Kasumi-1 (cell line): ENCODE measurements at regions not wholly inside any gene's neighbourhood (a gene's known extent, or its start where the extent isn't known, plus 50 kb on each side); places are given as distances from the start of the nearest gene placed in this dataset.

ENCODE experiments used
- DNase-seq, 2 experiments: peaks; one replicate each; lab custom pipeline; 2025; lab: John Stamatoyannopoulos, UW

DNA sequence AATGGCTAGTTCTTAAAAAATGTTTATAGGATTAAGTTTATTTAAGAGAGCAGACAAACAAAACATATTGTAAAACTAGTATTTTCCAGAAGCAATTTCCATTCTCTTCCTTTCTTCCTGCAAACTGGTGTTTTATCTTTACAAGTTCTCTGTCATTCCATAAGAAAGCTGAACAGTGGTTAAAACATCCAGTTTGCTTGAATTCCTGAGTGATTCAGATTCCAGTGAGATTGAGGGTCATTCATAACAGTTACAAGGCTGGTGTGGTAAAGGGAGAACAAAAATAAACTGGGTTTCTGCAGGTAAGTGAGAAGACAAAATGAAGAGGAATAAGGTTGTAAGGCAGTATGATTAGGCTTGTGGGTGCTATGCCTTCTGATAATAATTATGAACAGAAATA is 544.8 kb upstream of the DIPK2B start:
- no peak for DNase-seq

DNA sequence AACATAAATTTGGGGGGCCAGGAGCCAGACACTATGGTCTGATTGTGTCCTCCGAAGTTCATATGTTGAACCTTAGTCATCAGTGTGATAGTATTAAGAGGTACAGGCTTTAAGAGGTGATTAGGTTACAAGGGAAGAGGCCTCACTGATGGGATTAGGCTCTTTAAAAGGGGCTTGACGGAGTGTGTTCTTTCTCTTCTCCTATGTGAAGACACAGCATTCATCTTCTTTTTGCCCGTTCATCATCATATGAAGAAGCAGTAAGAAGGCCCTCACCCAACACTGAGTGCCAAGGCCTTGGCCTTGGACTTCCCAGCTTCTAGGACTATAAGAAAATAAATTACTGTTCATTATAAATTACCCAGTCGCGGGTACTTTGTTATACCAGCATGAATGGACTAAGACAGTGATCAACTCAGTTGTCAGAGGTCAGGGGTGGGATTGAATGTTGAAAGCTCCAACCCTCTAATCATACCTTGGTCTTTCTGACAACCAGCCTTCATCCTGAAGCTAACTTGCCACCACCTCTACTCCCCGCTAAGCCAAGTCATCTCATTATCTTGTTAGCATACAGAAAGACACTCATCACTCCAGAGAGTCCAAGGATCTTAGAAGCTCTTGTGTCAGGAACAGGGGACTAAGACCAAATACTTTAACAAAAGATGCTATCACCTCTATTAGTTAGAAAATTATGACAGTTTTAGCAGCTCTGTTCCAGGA is 543.4 kb upstream of the DIPK2B start:
- DNase-seq: no peak

DNA sequence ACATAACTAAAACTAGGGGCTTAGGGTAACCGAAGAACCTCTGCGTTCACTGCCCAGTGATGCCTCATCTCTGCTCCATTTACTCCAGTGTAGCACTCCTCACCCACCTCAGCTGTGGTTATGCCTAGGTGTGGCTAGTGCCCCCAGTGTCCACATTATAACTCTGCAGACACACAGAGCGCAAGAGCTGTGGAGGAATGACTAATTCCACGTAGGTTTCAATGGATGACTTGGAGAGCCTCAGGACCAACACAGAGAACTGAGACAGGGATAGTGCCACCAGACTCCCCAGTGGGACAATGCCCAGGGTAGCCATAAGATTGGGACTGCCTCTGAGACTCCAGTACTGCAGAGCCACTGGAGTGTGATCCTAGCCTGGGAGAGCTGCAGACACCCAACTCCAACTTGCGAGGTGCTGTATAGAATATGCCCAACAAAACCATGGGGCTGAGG is 542.4 kb upstream of the DIPK2B start:
- peak; percentile 17 to 22 for DNase-seq

DNA sequence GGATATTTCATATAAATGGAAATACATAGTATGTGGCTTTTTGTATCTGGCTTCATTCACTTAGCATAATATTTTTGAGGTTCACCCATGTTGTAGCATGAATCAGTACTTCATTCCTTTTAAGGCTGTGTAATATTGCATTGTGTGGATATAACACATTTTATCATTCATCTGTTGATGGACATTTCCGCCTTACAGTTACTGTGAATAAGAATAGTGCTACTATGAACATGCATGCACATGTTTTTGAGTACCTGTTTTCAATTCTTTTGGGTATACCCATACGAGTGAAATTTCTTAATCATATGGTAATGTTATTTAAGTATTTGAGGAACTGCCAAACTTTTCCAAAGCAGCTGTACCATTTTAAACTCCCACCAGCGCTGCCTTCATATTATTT is 539.6 kb upstream of the DIPK2B start:
- no peak for DNase-seq

DNA sequence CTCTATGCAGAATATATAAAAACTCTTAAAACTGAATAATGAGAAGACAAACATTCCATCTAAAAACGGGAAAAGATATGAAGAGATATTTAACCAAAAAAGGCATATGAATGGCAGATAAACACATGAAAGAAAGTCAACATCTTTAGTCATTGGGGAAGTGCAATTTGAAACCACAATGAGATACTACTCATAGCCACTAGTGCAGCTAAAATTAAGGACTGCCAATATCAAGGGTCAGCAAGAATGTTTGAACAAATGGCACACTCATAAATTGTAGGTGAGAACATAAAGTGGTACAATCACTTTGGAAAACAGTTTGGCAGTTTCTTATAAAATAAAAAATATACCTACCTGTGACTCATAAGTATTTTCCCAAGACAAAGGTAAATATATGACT is 534.9 kb upstream of the DIPK2B start:
- no peak for DNase-seq

DNA sequence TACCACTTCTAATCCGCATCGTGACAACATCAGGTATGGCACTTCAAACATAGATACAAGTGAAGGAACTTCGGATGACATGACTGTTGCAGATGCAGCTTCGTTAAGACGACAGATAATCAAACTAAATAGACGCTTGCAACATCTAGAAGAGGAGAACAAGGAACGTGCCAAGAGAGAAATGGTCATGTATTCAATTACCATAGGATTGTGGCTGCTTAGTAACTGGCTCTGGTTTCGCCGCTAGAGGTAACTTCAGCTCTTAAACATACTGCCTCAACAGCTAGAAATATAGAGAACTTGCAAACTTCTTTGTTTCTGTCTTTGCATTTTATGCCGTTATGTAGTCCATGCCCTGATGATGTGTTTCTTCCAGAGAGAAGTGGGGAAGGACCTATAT is 530.8 kb upstream of the DIPK2B start:
- DNase-seq: no peak

DNA sequence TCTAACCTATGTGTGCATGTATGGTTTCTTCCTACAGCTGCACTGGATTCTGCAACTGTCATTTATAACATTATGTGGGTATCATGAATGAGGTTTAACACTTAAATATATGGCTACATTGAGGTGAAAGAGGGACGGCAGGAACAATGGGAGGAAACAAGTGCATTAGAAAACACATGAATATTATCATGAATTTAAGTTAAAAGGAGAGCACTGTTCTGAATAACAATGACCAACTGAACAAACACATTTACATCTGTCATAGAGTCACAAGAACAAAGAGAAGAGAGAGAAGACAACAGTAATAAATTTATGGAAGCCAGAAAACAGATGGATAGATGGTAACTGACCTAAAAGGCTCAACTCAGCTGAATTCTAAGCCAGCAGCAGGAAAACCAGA is 527.1 kb upstream of the DIPK2B start:
- DNase-seq: no peak

DNA sequence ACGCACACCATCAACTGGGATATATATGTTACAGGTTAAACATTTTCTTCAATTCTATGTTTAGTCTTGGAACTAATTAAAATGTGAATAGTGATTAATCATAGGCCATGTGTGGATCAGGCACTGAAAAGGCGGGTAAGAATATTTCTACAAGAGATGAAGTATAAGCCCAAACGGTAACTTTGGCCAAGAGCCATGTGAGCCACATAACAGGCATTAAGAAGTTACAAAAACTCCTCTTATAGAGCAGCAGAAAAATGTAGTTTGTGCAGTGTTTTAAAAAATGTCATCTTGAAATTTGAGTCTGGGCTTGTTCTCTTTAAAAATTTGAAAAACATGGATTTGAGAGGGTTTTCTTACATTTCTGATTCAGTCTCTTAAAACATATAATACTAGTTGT is 521.8 kb upstream of the DIPK2B start:
- no peak for DNase-seq

DNA sequence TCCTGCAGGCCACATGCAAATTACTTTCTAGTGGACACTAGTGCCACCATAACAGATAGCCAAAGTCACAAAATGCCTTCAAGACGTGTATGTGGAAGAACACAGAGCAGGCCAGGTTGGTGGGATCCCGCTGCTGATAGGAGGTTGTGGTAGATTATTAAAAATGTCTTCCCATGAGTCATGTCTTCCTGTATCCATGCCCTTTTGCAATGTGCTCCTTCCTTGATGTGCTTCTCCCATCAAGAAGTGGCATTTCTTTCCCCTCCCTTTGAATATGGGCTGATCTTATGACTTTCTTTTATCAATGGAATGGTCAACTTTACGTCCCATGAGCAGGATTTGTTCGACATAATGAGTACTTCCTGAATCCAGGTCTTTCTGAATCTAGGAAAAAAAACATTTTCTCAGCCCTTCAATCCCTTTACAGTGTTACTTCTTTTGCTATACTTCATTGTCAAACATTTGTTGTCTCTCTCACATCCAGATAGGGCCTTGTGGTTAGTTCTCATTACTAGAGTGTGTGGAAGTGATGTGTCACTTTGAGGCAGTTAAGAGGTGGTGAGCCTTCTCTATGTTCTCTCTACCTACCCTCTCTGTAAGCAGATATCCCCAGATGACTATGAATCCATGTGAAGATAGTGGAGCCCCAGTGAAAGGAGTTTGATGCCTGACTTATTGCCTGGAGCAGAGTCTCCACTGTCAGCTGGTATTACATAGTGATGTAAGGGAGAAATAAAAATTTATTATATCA is 519.2 kb upstream of the DIPK2B start:
- DNase-seq: no peak

DNA sequence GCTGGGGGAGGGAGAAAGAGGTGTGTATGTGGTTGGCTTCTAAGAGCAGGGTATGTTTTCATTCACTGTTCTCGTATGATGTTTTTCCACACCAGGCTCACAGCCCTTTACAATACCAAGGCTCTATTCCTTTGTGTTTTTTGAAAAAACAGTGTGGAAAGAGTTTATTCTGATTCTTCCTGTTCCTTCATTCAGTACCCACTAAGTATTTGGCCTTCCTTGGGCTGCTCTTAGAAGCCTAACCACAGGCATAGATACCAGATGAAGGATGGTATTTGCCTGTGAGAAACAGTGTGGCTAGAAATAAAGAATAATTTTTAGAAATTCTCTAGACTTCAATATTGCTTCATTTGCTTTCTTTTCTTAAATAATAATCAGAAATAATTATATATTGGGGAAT is 518.0 kb upstream of the DIPK2B start:
- DNase-seq: no peak

DNA sequence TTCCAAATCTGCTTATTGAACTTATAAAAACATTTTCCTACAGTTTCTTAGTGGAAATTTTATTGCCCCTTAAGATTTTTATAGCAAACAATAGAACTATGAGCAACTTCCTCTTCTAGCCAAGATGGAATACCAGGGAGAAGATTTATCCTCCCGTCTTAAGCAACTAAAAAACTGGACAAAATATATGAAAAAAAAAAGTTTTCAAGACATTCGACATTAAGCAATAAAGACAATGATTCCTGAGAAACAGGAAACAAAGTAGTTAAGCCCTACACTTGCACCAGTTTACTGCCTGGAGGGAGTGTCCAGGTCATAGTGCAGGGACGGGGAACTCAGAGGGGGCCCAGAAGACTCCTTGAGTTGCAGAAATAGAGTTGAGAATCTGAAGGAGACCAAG is 516.1 kb upstream of the DIPK2B start:
- DNase-seq: no peak

DNA sequence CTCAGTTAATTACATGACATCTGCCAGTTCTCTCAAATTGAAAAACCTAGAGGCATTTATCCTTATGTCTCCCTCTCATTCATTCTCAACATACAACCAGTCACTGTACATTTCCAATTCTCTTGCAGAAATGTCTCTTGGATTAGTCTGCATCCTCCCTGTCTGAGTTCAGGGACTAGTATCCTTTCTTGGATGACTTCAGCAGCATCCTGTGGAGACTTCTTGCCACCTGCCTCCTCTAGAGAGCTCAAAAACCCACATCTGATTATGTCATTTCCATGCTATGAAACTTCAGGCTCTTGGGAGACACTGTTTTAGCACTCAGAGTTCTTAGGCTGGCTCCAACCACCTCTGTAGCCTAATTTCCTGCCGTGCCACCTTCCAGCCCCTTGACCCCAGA is 515.1 kb upstream of the DIPK2B start:
- DNase-seq: no peak

DNA sequence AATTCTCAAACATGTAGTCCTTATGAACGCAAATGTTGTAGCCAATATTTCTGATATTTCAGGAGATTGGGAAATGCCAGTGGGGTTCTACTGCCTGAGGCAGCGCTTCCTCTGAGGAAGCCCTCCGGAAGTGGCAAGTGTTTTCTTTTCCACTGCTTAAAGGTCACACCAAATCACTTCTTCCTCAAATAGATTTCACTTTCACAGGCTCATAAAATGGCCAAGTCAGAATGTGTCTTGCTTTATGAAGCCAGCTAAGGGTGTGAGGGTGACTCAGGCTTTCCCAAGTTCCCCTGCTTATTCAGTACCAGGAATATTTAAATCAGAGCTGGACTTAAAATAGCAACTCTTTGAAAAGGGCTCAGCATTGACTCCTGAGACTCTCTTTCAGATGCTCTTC is 514.2 kb upstream of the DIPK2B start:
- no peak for DNase-seq

DNA sequence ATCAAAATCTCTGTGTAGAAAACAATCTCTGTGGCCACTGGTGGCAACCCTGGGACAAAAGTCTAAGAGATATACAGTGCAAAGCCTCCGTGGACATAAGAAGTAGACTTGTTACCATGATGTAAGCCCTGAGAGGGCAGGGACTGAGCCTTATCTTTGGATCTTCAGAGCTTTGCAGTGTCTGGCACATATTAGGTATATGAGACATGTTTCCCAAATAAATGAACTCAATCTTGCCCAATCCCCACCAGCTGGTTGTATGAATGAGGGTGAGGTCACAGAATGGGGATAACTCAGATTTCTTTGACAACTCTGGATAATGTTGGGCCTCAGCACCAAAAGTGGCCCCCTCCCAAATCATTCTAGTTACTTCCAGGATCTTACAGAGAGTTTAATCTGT is 511.4 kb upstream of the DIPK2B start:
- no peak for DNase-seq

DNA sequence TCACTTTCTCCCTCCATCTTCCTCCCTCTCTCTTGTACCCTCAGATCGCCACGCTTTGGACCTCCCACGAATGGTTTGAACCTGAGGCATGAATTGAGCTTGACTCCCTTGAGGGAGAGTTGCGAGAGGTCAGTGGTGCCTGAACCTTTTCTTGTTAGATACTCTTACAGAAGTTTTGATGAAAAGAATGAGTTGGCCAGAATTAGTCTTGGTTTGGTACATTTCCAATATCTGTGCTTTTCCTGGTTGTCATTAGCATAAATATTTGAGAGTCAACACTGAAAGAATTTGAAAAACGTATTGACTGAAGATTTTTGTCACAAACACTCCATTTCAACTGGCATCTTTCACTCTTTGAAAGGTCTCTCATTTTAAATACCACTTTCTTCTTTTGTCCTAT is 510.6 kb upstream of the DIPK2B start:
- DNase-seq: no peak

DNA sequence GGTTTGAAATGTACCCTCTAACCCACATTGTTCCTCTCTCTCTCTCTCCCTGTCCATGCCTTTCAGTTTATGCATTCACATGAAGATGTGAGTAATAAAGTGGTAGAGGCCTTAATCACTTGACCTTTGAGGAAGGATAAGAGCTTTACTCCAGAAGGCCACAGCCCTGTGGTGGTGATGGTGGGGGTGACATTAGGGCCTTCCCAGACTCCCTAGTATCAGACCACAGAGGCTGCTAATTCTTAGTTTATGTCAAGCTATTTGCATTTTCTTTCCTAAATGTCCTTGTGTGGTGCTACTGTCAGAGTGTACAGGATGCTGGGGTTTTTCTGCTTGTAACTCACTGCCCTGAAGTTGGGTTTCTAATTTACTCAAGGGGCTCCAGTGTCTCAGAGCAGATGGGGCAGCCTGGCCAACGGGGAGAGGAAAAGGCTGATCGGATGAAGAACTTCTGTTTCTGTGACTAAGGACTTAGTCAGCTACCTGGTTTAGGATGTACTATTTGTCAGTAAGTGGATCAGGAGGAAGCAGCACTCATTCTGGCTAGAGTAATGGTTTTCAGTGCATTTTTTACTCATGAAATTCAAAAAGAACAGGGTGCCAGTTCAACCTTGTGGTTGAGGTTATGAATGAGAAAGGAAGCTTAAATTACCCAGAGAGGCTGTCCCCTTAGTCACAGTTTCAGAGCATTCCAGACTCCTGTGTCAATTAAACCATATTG is 509.6 kb upstream of the DIPK2B start:
- DNase-seq: peak; percentile 3 to 25

DNA sequence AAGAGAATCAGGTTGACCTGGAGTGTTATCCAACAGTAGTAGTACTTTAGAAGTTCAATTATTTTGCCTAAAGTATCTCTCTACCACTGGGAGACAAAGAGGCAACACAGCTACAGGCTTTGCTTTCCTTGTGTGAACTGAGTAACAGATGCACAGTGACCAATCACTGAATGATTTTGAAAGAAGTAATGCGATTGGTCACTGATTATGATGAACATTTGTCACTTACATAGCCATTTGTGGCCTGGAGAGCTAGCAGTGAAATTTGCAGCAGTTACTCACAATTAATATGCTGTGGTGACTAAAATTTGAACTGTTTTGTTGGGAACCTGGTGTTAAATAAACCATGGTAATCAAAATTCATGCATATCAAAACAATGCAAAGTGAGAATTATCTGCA is 508.7 kb upstream of the DIPK2B start:
- DNase-seq: no peak

DNA sequence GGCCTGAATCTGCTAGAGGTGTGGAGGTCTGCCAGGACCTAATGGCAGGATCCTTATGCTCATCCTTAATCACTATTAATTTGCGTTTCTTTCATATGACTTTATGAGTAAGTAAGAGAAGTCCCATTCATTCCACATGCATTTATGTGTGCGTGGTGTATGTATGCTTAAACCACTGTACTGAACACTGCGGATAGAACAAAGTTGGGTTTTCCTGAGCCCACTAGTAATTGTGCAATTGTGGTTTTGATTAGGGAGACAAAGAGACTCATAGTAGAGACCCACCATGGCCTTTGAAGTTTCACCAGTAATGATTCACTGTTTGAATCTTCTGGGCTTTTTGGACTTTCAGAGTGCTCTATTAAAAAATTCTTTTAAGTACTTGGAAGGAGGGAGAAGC is 498.5 kb upstream of the DIPK2B start:
- DNase-seq: no peak

DNA sequence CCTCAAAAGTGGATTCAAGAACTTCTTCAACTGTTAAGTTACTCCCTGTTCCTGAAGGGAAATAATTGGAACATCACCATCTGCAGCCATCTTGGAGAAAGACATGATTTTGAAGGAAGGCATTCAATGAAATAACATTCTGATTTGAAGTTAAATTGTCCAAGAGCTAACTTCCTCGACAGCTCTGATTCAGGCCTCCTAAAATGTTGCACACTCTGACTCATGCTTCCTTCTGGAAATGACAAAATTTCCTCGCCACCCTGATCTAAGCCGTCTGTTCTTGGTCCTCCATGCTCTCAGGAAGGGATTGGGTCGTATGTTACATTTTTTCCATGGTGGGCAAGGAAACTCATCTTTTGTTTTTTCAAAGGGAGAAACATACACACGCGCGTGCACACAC is 496.9 kb upstream of the DIPK2B start:
- DNase-seq: peak; percentile 37 to 49

DNA sequence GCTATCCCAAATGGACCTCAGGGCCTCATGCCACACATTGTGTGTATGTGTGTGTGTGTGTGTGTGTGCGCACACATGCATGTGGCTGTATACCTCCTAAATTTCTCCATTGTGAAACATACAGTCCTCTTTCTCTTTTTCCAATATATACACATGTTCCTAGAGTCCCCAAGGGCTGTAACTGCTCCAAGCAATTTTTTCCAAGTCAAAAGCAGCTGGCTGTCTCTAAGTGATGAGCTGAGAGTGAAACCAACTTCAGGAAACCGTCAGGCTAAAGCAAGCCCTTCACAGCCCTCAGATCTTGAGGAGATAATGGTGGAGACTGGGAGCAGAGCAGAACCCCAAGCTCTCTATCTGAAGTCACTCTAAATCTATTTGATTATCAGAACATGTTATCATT is 496.1 kb upstream of the DIPK2B start:
- no peak for DNase-seq

DNA sequence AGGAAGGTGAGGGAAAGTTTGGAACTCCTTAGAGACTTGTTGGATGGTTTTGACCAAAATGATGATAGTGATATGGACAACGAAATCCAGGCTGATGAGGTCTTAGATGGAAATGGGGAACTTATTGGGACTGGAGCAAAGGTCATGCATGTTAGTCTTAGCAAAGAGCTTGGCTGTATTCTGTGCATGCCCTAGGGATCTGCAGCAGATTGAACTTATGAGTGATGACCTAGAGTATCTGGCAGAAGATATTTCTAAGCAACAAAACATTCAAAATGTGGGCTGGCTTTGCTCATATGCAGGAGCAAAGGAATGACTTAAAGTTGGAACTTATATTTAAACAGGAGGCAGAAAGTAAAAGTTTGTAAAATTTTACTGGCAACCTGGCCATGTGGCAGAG is 489.3 kb upstream of the DIPK2B start:
- DNase-seq: no peak

DNA sequence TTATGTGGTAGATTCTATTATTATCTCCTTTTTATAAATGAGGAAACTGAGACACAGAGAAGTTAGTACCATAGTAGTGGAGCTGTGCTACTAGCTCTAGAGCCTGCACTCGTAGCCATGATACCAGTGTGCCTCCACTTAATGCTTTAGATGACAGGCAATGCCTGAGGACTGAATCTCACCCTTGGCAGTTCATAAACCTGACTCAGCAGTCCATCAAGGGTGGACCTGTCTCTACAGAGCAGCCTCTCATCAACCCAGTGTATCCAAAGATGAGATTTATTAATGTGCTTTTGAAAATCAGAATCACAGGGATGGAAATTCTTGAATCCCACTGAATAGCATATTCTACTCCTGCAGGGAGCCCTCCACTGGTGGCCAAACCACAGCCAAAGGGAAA is 483.2 kb upstream of the DIPK2B start:
- no peak for DNase-seq

DNA sequence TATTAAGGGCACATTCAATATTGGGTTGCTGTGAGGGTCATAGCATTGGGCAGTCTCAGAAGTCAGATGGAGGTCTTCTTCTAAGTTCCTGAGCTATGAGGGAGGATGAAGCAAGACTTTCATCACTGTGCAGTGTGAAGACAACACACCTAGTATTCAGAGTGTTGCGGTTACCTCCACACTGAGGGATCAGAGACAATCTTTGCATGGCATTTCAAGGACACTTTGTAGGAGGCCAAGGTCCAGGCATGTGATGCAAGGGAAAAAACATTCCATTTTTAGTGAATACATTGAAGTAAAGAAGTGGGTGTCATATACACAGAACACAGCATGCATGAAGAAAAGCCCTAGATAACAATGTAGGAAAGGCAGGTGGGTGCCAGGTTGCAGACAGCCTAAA is 481.2 kb upstream of the DIPK2B start:
- DNase-seq: no peak
